K562 (cell line): ENCODE measurements at regions not wholly inside any gene's neighbourhood (a gene's known extent, or its start where the extent isn't known, plus 50 kb on each side); places are given as distances from the start of the nearest gene placed in this dataset.
A peak's percentile ranks its signal among the peaks of the same experiment; 100 is the strongest.
"Not testable (repeated sequence)": the region's sequence is repeated elsewhere in the genome, so short reads cannot be mapped to it uniquely, and the experiment has no call there.

ENCODE experiments used
- ATAC-seq: fragments of 200-7000 bp; cut with Tn5 transposase; 3 replicates; pipeline ENCODE4 v1.9.1; 2020; ENCODE audit warnings: moderate library complexity
- BruUV-seq: library from RNA; stranded (reverse); fragments of 400-500 nt; replicated peaks from 2 replicates; lab custom pipeline; 2021; lab: Mats Ljungman, UMichigan
- CTCF ChIA-PET: fragments of 300-600 bp; formaldehyde crosslinking; extraction: SDS; loops from one replicate; lab custom pipeline; 2021; ENCODE audit warnings: low intra/inter-chr PET ratio; lab: Yijun Ruan, JAX
- POLR2A ChIA-PET: fragments of 300-600, 350-650 bp; sonication (Branson Sonifier 250); formaldehyde crosslinking; extraction: SDS; loops from one replicate; lab custom pipeline; 2021; ENCODE audit warnings: antibody characterized with exemption, inconsistent platforms; lab: Yijun Ruan, JAX
- DNase-seq, 4 experiments: peaks; one replicate each; pipeline versions ENCODE4 v3.0.0 to v3.0.0-alpha.2; 2011 to 2018; ENCODE audit warnings: low spot score in 3 of 4, mixed read lengths in 3 of 4; ENCODE audit errors: extremely low read depth in 1 of 4
- FAIRE-seq: peaks from 2 replicates; lab custom pipeline; 2011; peaks lifted over from hg19 to GRCh38; lab: Jason Lieb, UNC
- H2AFZ ChIP-seq: 2 replicates; pipeline ENCODE4 v1.6.0; 2011; ENCODE audit warnings: low read depth, low read length, control low read depth, inconsistent platforms
- H3K27ac ChIP-seq: fragments of 200-600 bp; 3 replicates; pipeline ENCODE4 v1.8.0; 2011; ENCODE audit warnings: low read depth, mild to moderate bottlenecking, control low read depth, inconsistent platforms, low read length, moderate library complexity, mixed read lengths; ENCODE audit errors: extremely low read depth
- H3K27me3 ChIP-seq, 2 experiments: fragments of 300-600 bp in 1 of 2; 2 replicates in 1 of 2; 3 replicates in 1 of 2; pipeline versions ENCODE4 v1.6.0 to v1.8.0; 2011; ENCODE audit warnings: inconsistent platforms in 2 of 2, low read length in 2 of 2, mild to moderate bottlenecking in 1 of 2, mixed read lengths in 1 of 2, moderate library complexity in 1 of 2; ENCODE audit not compliant: control insufficient read depth in 2 of 2, insufficient read depth in 2 of 2
- H3K36me3 ChIP-seq: fragments of 300-600 bp; 3 replicates; pipeline ENCODE4 v1.8.0; 2011; ENCODE audit warnings: mild to moderate bottlenecking, low read length, inconsistent platforms; ENCODE audit not compliant: control insufficient read depth, insufficient read depth
- H3K4me1 ChIP-seq, 2 experiments: fragments of 200-600 bp in 1 of 2; replicated peaks in 1 of 2; 2 replicates in 1 of 2; 3 replicates in 1 of 2; pipeline versions ENCODE4 v1.5.1 to v1.8.0; 2011; ENCODE audit warnings: inconsistent platforms in 2 of 2, low read length in 2 of 2, mild to moderate bottlenecking in 1 of 2, mixed read lengths in 1 of 2, moderate library complexity in 1 of 2; ENCODE audit not compliant: control insufficient read depth in 2 of 2, insufficient read depth in 2 of 2
- H3K4me2 ChIP-seq: 2 replicates; pipeline ENCODE4 v1.6.1; 2011; ENCODE audit warnings: low read length, control low read depth, inconsistent platforms, mixed read lengths; ENCODE audit not compliant: insufficient read depth
- H3K4me3 ChIP-seq: fragments of 200-600 bp; sonication (generic), shearing (Covaris generic); 2 replicates; pipeline ENCODE4 v1.5.1; 2016; ENCODE audit warnings: control low read depth, inconsistent platforms
- H3K79me2 ChIP-seq: fragments of 200-600 bp; 3 replicates; pipeline ENCODE4 v1.8.0; 2011; ENCODE audit warnings: low read length, inconsistent platforms; ENCODE audit not compliant: control insufficient read depth, insufficient read depth
- H3K9ac ChIP-seq, 2 experiments: 2 replicates each; pipeline versions ENCODE4 v1.6.0 to v1.6.1; 2011; ENCODE audit warnings: low read depth in 2 of 2, low read length in 2 of 2, control low read depth in 1 of 2, inconsistent platforms in 1 of 2, mild to moderate bottlenecking in 1 of 2, mixed read lengths in 1 of 2; ENCODE audit not compliant: insufficient read depth in 1 of 2
- H3K9me1 ChIP-seq: one replicate; pipeline ENCODE4 v1.6.0; 2011; ENCODE audit warnings: inconsistent platforms, mild to moderate bottlenecking, low read length, moderate library complexity; ENCODE audit not compliant: control insufficient read depth, insufficient read depth
- H3K9me3 ChIP-seq: replicated peaks from 2 replicates; pipeline ENCODE4 v1.5.1; 2011; ENCODE audit warnings: low read depth, low read length, inconsistent platforms; ENCODE audit not compliant: control insufficient read depth, insufficient read depth
- H4K20me1 ChIP-seq: replicated peaks from 2 replicates; pipeline ENCODE4 v1.6.1; 2011; ENCODE audit warnings: low read length, inconsistent platforms, mixed read lengths; ENCODE audit not compliant: control insufficient read depth, insufficient read depth
- CBFA2T2 ChIP-seq: fragments of 450-650 bp; conservative IDR thresholded peaks from 2 replicates; pipeline ENCODE4 v1.6.1; 2017; ENCODE audit warnings: mild to moderate bottlenecking
- FOS ChIP-seq: IDR thresholded peaks from 3 replicates; pipeline ENCODE4 v1.6.1; 2011; ENCODE audit not compliant: insufficient read length; ENCODE audit errors: extremely low read depth
- HCFC1 ChIP-seq: IDR thresholded peaks from 2 replicates; pipeline ENCODE4 v1.6.1; 2012; ENCODE audit warnings: low read depth, low read length, improper control_type of control experiment
- L3MBTL2 ChIP-seq: fragments of 450-650 bp; IDR thresholded peaks from 2 replicates; pipeline ENCODE4 v1.6.1; 2016; ENCODE audit warnings: mild to moderate bottlenecking, moderate library complexity
- MBD2 ChIP-seq: sonication (generic); IDR thresholded peaks from 2 replicates; pipeline ENCODE4 v1.6.1; 2016; ENCODE audit warnings: low read depth, borderline replicate concordance
- NFYB ChIP-seq: IDR thresholded peaks from 2 replicates; pipeline ENCODE4 v1.6.1; 2011; ENCODE audit warnings: mild to moderate bottlenecking, moderate library complexity; ENCODE audit not compliant: insufficient read length; ENCODE audit errors: extremely low read depth
- NR2C1 ChIP-seq, 2 experiments: fragments of 450-650 bp; IDR thresholded peaks; 2 replicates each; pipeline ENCODE4 v1.6.1; 2017; ENCODE audit warnings: mild to moderate bottlenecking in 2 of 2, antibody characterized with exemption in 1 of 2, inconsistent platforms in 1 of 2, missing compliant biosample characterization in 1 of 2, missing genetic modification characterization in 1 of 2
- RAD51 ChIP-seq: fragments of 450-650 bp; IDR thresholded peaks from 2 replicates; pipeline ENCODE4 v1.7.1; 2016; ENCODE audit warnings: low read depth, mild to moderate bottlenecking, borderline replicate concordance
- RBM25 ChIP-seq: fragments of 200-400 bp; formaldehyde crosslinking; IDR thresholded peaks from 2 replicates; pipeline ENCODE4 v1.6.1; 2018; ENCODE audit warnings: low read length, low read depth, moderate library complexity; ENCODE audit not compliant: severe bottlenecking
- SIX5 ChIP-seq, 2 experiments: IDR thresholded peaks; 2 replicates each; pipeline ENCODE4 v1.6.1; 2011; ENCODE audit warnings: low read length in 2 of 2, borderline replicate concordance in 1 of 2, low read depth in 1 of 2, mild to moderate bottlenecking in 1 of 2, moderate library complexity in 1 of 2; ENCODE audit not compliant: insufficient read depth in 1 of 2
- ZNF12 ChIP-seq: sonication (generic); formaldehyde crosslinking; IDR thresholded peaks from 2 replicates; pipeline ENCODE4 v1.4.0; 2020; ENCODE audit warnings: mild to moderate bottlenecking, missing genetic modification reagents
- ZNF143 ChIP-seq: sonication (generic); formaldehyde crosslinking; IDR thresholded peaks from 2 replicates; pipeline ENCODE4 v1.9.0; 2022; ENCODE audit warnings: mild to moderate bottlenecking, missing genetic modification reagents
- WGBS: fragments of 100-300 bp; shearing (Covaris generic); methylation state at CpG from one replicate; pipeline ENCODE4 v1.1.6; 2016; ENCODE audit warnings: low coverage, mixed read lengths; ENCODE audit not compliant: insufficient coverage; ENCODE audit errors: missing lambda C conversion rate; 5-methylcytosine and 5-hydroxymethylcytosine counted together
- in situ Hi-C: fragments of 300-500 bp; cut with MboI; formaldehyde crosslinking; loops from 4 replicates; pipeline ENCODE4 v1.15.0; 2018; ENCODE audit warnings: inconsistent platforms, mixed read lengths
- intact Hi-C: fragments of 100-400 bp; cut with micrococcal nuclease; formaldehyde crosslinking; loops from 2 replicates; pipeline ENCODE4 v1.14.2; 2022
- TF ChIP-seq, protein P1 (sequence below): sonication (generic); formaldehyde crosslinking; IDR thresholded peaks from 2 replicates; pipeline ENCODE4 v1.5.0; 2020; ENCODE audit warnings: missing genetic modification reagents
- TF ChIP-seq, protein P2 (sequence below): sonication (generic); formaldehyde crosslinking; IDR thresholded peaks from 2 replicates; pipeline ENCODE4 v1.9.0; 2022; ENCODE audit warnings: mild to moderate bottlenecking, missing genetic modification reagents

DNA sequence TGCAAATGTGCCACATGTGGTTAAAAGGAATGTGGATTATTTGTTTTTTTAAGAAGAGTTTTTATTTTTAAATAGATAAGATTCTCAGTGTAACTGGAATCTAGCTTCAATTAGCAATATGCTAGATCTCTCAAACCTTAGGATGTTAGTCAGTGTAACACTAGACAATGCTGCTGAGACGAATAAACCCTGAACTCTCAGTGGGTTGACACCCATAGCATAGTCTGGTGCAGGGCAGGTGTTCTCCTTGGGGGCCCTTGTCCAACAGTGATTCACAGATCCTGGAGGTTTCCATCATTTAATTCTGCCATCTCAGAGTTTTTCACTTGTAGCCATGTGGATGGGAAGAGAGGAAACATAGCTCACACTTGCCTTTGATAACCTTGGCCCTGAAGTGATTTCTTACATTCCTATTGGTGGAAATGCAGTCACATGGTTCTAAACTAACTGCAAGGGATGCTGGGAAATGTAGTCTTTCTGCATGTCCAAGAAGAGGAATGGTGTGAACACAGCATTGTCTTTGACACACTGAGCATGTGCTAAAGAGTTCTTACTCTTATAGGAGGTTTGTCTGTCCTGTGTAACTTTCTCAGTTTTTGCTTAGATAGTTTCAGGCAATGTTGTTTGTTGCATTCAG is 110.4 kb upstream of the EEF2KMT start:
- H3K27me3 ChIP-seq; H4K20me1 ChIP-seq; H3K9me1 ChIP-seq; POLR2A ChIA-PET; H2AFZ ChIP-seq; H3K36me3 ChIP-seq; intact Hi-C loops; H3K9me3 ChIP-seq; H3K4me1 ChIP-seq; ATAC-seq; CTCF ChIA-PET; H3K79me2 ChIP-seq; H3K4me2 ChIP-seq; H3K4me3 ChIP-seq; TF ChIP-seq NR2C1 (IDR thresholded peaks at IDR 0.05): not testable (repeated sequence)
- WGBS, result 8% methylated on average over 1 of the region's 1 CpG
- FAIRE-seq (peak; percentile 94), DNase-seq (peak; percentile 62 to 78 (median 76))
- TF ChIP-seq NFYB (peak; percentile 21), MBD2 (0 out of 2 replicates have a peak, but pooled peaks have one; percentile 44), NR2C1 (tag; IDR thresholded peaks at IDR 0.05) (peak; percentile 61), RBM25 (peak; percentile 22), SIX5 (IDR thresholded peaks at IDR 0.05; ENCODE audit: borderline replicate concordance in 1 of 2, insufficient read depth in 1 of 2, low read depth in 1 of 2, low read length in 2 of 2) (peak; percentile 63 to 66), ZNF143 (CRISPR knock-in tag) (peak; percentile 78), HCFC1 (peak; percentile 86), RAD51 (peak; percentile 81), L3MBTL2 (0 out of 2 replicates have a peak, but pooled peaks have one; percentile 11), CBFA2T2 (0 out of 2 replicates have a peak, but pooled peaks have one; percentile 12), ZNF12 (CRISPR knock-in tag) (peak; percentile 88), FOS (peak; percentile 53)
- TF ChIP-seq, protein P1, sequence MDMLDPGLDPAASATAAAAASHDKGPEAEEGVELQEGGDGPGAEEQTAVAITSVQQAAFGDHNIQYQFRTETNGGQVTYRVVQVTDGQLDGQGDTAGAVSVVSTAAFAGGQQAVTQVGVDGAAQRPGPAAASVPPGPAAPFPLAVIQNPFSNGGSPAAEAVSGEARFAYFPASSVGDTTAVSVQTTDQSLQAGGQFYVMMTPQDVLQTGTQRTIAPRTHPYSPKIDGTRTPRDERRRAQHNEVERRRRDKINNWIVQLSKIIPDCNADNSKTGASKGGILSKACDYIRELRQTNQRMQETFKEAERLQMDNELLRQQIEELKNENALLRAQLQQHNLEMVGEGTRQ (CRISPR knock-in tag), result peak; percentile 88
- TF ChIP-seq, protein P2, sequence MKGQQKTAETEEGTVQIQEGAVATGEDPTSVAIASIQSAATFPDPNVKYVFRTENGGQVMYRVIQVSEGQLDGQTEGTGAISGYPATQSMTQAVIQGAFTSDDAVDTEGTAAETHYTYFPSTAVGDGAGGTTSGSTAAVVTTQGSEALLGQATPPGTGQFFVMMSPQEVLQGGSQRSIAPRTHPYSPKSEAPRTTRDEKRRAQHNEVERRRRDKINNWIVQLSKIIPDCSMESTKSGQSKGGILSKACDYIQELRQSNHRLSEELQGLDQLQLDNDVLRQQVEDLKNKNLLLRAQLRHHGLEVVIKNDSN, result peak; percentile 80
- TF ChIP-seq, all 486 proteins: peak for 14; not testable (repeated sequence) for 472
- H3K9ac ChIP-seq, BruUV-seq, H3K27ac ChIP-seq, in situ Hi-C loops: not testable (repeated sequence)
